MCF 10A (cell line): ENCODE measurements at regions not wholly inside any gene's neighbourhood (a gene's known extent, or its start where the extent isn't known, plus 50 kb on each side); places are given as distances from the start of the nearest gene placed in this dataset.
"Not testable (repeated sequence)": the region's sequence is repeated elsewhere in the genome, so short reads cannot be mapped to it uniquely, and the experiment has no call there.

Source experiments
- BruUV-seq: library from RNA; stranded (reverse); fragments of 400-500 nt; replicated peaks from 2 replicates; lab custom pipeline; 2021; lab: Mats Ljungman, UMichigan
- CTCF ChIA-PET: fragments of 300-600 bp; sonication (Branson Sonifier 250); formaldehyde crosslinking; extraction: SDS; loops from one replicate; lab custom pipeline; 2021; ENCODE audit warnings: antibody characterized with exemption, inconsistent platforms; lab: Yijun Ruan, JAX
- POLR2A ChIA-PET: fragments of 300-600, 350-650 bp; sonication (Branson Sonifier 250); formaldehyde crosslinking; extraction: SDS; loops from one replicate; lab custom pipeline; 2020; ENCODE audit warnings: antibody characterized with exemption, inconsistent platforms; lab: Yijun Ruan, JAX
- DNase-seq: peaks from one replicate; pipeline ENCODE4 v3.0.0-alpha.2; 2018; ENCODE audit not compliant: unreplicated experiment
- H3K27ac Mint-ChIP-seq: one replicate; pipeline ENCODE4 v1.8.0; 2022; ENCODE audit warnings: mild to moderate bottlenecking, low read depth, mixed read lengths; ENCODE audit not compliant: unreplicated experiment
- H3K27me3 Mint-ChIP-seq: one replicate; pipeline ENCODE4 v1.8.0; 2022; ENCODE audit warnings: mixed read lengths; ENCODE audit not compliant: insufficient read depth, unreplicated experiment
- H3K36me3 Mint-ChIP-seq: one replicate; pipeline ENCODE4 v1.8.0; 2022; ENCODE audit warnings: mild to moderate bottlenecking, moderate library complexity, mixed read lengths; ENCODE audit not compliant: insufficient read depth, unreplicated experiment
- H3K4me1 Mint-ChIP-seq: one replicate; pipeline ENCODE4 v1.8.0; 2022; ENCODE audit warnings: mixed read lengths; ENCODE audit not compliant: insufficient read depth, unreplicated experiment
- H3K4me3 Mint-ChIP-seq: one replicate; pipeline ENCODE4 v1.8.0; 2022; ENCODE audit warnings: mild to moderate bottlenecking, moderate library complexity, mixed read lengths; ENCODE audit not compliant: unreplicated experiment
- H3K9me3 Mint-ChIP-seq: one replicate; pipeline ENCODE4 v1.8.0; 2022; ENCODE audit warnings: mixed read lengths; ENCODE audit not compliant: unreplicated experiment
- CTCF ChIP-seq: fragments of 200-600 bp; IDR thresholded peaks from one replicate; pipeline ENCODE4 v1.8.0; 2022; ENCODE audit warnings: antibody characterized with exemption, mild to moderate bottlenecking; ENCODE audit not compliant: unreplicated experiment
- intact Hi-C: fragments of 100-400 bp; cut with micrococcal nuclease; formaldehyde crosslinking; loops from 2 replicates; pipeline ENCODE4 v1.14.1; 2022

- no peaks in the 10 kb centered on the region for H3K36me3 Mint-ChIP-seq
- intact Hi-C loops, result no loop called here
Measured at GRCh38 chr4:1568855-1569460, 115.2 kb downstream of the FAM53A start.

GRCh38 chr4:1567808-1568581, 116.1 kb downstream of the FAM53A start:
- Mint-ChIP-seq H3K4me1 (peaks cover 3% of the 10 kb centered on the region), H3K27me3 (peaks cover 18% of the 10 kb centered on the region), H3K9me3 (no peaks in the 10 kb centered on the region), H3K4me3 (no peak overlapping the region), H3K36me3 (no peaks in the 10 kb centered on the region), H3K27ac (no peak overlapping the region)
- no peak for DNase-seq
- no peak for TF ChIP-seq CTCF
- ChIA-PET POLR2A (no interaction called here), CTCF (no interaction called here)
- no TSS peak for BruUV-seq
- intact Hi-C loops, result no loop called here

More at GRCh38 chr4:1568855-1569460, 115.2 kb downstream of the FAM53A start:
- TF ChIP-seq CTCF, result no peak
- no peaks in the 10 kb centered on the region for H3K9me3 Mint-ChIP-seq
- ChIA-PET CTCF (interaction anchor here (0.6 kb wide), 1 partner anchor 20 kb away, joined by 3 read pairs; no protein-coding TSS in a partner anchor), POLR2A (no interaction called here)
- no peak for DNase-seq
- no peak overlapping the region for H3K27ac Mint-ChIP-seq
- BruUV-seq, result no TSS peak
- H3K27me3 Mint-ChIP-seq, result peaks cover 8% of the 10 kb centered on the region
- peaks cover 5% of the 10 kb centered on the region for H3K4me1 Mint-ChIP-seq
- no peak overlapping the region for H3K4me3 Mint-ChIP-seq

- CTCF ChIA-PET, result no interaction called here
- no TSS peak for BruUV-seq
- H3K4me1 Mint-ChIP-seq, result no peaks in the 10 kb centered on the region
- H3K27me3 Mint-ChIP-seq, result peaks cover 23% of the 10 kb centered on the region
- H3K4me3 Mint-ChIP-seq, result no peak overlapping the region
- H3K36me3 Mint-ChIP-seq, result no peaks in the 10 kb centered on the region
- DNase-seq, result no peak
- intact Hi-C loops, result no loop called here
- no peak overlapping the region for H3K27ac Mint-ChIP-seq
- no peaks in the 10 kb centered on the region for H3K9me3 Mint-ChIP-seq
- POLR2A ChIA-PET, result no interaction called here
- TF ChIP-seq CTCF, result no peak
Measured at GRCh38 chr4:1567519-1567807, 116.7 kb downstream of the FAM53A start.

GRCh38 chr4:1566838-1567518, 117.1 kb downstream of the FAM53A start:
- no peak for TF ChIP-seq CTCF
- H3K4me3 Mint-ChIP-seq, result no peak overlapping the region
- DNase-seq, result no peak
- peaks cover 28% of the 10 kb centered on the region for H3K27me3 Mint-ChIP-seq
- CTCF ChIA-PET, result interaction anchor here (0.7 kb wide), 1 partner anchor 18 kb away, joined by 3 read pairs; no protein-coding TSS in a partner anchor
- POLR2A ChIA-PET, result no interaction called here
- intact Hi-C loops, result no loop called here
- H3K36me3 Mint-ChIP-seq, result no peaks in the 10 kb centered on the region
- H3K4me1 Mint-ChIP-seq, result no peaks in the 10 kb centered on the region
- no peak overlapping the region for H3K27ac Mint-ChIP-seq
- no peaks in the 10 kb centered on the region for H3K9me3 Mint-ChIP-seq
- no TSS peak for BruUV-seq

DNA sequence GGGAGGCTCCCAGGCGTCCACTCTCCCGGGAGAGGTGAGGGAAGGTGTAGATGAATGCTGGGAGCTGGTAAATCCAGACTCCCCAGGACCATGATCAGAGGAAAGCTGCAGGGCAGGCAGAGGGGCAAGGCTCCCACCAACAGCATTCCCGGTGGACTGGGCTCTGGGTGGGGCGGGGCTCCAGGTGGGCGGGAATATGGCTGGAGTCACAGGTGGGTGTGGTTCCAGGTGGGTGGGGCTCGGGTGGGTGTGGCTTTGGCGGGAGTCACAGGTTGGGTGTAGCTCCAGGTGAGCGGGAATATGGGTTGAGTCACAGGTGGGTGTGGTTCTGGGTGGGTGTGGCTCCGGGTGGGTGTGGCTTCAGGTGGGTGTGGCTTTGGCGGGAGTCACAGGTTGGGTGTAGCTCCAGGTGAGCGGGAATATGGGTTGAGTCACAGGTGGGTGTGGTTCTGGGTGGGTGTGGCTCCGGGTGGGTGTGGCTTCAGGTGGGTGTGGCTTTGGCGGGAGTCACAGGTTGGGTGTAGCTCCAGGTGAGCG, 117.7 kb downstream of the FAM53A start:
- POLR2A ChIA-PET, H3K9me3 Mint-ChIP-seq, intact Hi-C loops, BruUV-seq, H3K4me1 Mint-ChIP-seq, H3K4me3 Mint-ChIP-seq, H3K27ac Mint-ChIP-seq, H3K36me3 Mint-ChIP-seq: not testable (repeated sequence)
- peak; percentile 43 for DNase-seq
- CTCF ChIA-PET, result interaction anchor here (0.6 to 0.7 kb wide), 2 partner anchors 17 to 50 kb away, joined by 3 read pairs; no protein-coding TSS in a partner anchor
- peaks cover 34% of the 10 kb centered on the region for H3K27me3 Mint-ChIP-seq
